ENCODE measurements at regions not wholly inside any gene's neighbourhood (a gene's known extent, or its start where the extent isn't known, plus 50 kb on each side); places are given as distances from the start of the nearest gene placed in this dataset.

- TF ChIP-seq, protein P1, sequence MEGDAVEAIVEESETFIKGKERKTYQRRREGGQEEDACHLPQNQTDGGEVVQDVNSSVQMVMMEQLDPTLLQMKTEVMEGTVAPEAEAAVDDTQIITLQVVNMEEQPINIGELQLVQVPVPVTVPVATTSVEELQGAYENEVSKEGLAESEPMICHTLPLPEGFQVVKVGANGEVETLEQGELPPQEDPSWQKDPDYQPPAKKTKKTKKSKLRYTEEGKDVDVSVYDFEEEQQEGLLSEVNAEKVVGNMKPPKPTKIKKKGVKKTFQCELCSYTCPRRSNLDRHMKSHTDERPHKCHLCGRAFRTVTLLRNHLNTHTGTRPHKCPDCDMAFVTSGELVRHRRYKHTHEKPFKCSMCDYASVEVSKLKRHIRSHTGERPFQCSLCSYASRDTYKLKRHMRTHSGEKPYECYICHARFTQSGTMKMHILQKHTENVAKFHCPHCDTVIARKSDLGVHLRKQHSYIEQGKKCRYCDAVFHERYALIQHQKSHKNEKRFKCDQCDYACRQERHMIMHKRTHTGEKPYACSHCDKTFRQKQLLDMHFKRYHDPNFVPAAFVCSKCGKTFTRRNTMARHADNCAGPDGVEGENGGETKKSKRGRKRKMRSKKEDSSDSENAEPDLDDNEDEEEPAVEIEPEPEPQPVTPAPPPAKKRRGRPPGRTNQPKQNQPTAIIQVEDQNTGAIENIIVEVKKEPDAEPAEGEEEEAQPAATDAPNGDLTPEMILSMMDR (IDR thresholded peaks at IDR 0.05), result no peak
- no peak for TF ChIP-seq POLR2A (IDR thresholded peaks at IDR 0.05)
- TF ChIP-seq POLR2AphosphoS5 (IDR thresholded peaks at IDR 0.05), result no peak
Observed at GRCh38 chr2:153416071-153416470, 62.5 kb downstream of the RPRM start.
